CD4-positive, alpha-beta T cell treated with Interferon alpha-2 for 1 hour (primary cell): ENCODE measurements at regions not wholly inside any gene's neighbourhood (a gene's known extent, or its start where the extent isn't known, plus 50 kb on each side); places are given as distances from the start of the nearest gene placed in this dataset.
"Not testable (repeated sequence)": the region's sequence is repeated elsewhere in the genome, so short reads cannot be mapped to it uniquely, and the experiment has no call there.

ENCODE experiments used
- DNase-seq, 2 donors: peaks; one replicate each; pipeline ENCODE4 v3.0.0-alpha.2; 2020 to 2022

GRCh38 chr4:85018983-85019382 is 52.5 kb upstream of the WDFY3 start:
- DNase-seq = no peak

GRCh38 chr4:85019411-85019810 is 52.9 kb upstream of the WDFY3 start:
- no peak for DNase-seq

DNA sequence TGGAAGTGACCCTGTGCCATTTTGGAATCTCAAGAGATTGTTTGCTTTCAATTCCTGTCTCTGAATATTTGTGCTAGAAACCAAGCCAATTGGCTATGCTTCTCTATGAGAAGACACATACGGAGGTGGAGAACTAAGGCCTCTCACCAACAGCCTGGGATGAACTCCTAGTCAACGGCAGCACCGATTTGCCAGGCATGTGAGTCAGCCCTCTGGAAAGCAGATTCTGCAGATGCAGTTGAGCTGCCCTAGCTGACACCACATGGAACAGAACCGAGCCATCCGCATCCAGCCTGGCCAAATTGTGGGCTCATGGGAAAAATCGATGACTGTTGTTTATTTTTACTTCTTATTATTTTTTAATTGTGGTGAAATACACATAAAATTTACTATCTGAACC is 58.2 kb upstream of the WDFY3 start:
- DNase-seq = no peak

GRCh38 chr4:85028910-85029309 is 62.4 kb upstream of the WDFY3 start:
- no peak for DNase-seq

GRCh38 chr4:85029453-85029852 is 63.0 kb upstream of the WDFY3 start:
- no peak for DNase-seq

DNA sequence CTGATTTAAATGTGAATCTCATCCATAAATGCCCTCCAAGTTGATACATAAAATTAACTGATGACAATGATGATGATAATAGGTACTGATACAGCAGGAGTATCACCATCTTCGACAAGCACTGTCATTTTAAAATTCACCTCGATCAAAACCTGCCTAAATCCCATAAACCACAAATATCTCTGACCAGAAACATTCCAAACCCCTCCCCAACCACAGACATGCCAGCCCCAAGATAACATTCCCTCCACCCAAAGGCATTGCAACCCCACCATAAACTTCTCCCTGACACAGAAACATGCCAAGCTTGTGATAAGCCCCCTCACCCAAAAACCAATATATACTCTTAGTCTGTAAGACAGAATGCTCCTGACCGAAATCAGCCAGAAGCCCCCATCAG is 63.7 kb upstream of the WDFY3 start:
- no peak for DNase-seq

DNA sequence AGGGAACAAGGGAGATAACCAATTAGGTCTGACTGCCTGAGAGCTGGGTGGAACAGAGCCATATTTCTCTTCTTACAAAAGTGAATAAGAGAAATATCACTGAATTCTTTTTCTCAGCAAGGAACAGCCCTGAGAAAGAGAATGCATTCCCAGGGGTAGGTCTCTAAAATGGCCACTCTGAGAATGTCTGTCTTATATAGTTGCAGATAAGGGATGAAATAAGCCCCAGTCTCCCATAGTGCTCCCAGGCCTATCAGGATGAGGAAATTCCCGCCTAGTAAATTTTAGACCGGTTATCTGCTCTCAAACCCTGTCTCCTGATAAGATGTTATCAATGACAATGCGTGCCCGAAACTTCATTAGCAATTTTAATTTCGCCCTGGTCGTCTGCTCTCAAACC is 67.3 kb upstream of the WDFY3 start:
- not testable (repeated sequence) for DNase-seq

- DNase-seq = no peak
Measured at GRCh38 chr4:85039526-85039925, 73.0 kb upstream of the WDFY3 start.

DNA sequence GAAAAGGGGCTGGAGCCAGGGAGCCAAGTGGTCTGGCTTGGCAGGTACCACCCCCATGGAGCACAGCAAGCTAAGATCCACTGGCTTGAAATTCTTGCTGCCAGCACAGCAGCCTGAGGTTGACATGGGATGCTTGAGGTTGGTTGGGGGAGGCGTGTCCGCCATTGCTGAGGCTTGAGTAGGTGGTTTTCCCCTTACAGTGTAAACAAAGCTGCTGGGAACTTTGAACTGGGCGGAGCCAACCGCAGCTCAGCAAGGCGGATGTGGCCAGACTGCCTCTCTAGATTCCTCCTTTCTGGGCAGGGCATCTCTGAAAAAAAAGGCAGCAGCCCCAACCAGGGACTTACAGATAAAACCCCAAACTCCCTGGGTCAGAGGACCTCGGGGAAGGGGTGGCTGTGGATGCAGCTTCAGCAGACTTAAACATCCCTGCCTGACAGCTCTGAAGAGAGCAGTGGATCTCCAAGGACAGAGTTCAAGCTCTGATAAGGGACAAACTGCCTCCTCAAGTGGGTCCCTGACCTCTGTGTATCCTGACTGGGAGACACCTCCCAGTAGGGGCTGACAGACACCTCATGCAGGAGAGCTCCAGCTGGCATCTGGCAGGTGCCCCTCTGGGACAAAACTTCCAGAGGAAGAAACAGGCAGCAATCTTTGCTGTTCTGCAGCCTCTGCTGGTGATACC is 77.5 kb upstream of the WDFY3 start:
- peak in 1 of 2 donors; percentile 23 for DNase-seq

- DNase-seq = no peak
Measured at GRCh38 chr4:85050736-85051135, 84.2 kb upstream of the WDFY3 start.

GRCh38 chr4:85051526-85051925 is 85.0 kb upstream of the WDFY3 start:
- DNase-seq = no peak

DNA sequence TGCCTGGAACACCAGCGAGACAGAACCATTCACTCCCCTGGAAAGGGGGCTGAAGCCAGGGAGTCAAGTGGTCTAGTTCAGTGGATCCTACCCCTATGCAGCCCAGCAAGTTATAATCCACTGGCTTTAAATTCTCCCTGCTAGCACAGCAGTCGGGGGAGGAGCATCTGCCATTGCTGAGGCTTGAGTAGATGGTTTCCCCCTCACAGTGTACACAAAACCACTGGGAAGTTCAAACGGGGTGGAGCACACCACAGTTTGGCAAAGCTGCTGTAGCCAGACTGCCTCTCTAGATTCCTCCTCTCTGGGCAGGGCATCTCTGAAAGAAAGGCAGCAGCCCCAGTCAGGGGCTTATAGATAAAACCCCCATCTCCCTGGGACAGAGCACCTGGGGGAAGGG is 88.4 kb upstream of the WDFY3 start:
- not testable (repeated sequence) for DNase-seq

DNA sequence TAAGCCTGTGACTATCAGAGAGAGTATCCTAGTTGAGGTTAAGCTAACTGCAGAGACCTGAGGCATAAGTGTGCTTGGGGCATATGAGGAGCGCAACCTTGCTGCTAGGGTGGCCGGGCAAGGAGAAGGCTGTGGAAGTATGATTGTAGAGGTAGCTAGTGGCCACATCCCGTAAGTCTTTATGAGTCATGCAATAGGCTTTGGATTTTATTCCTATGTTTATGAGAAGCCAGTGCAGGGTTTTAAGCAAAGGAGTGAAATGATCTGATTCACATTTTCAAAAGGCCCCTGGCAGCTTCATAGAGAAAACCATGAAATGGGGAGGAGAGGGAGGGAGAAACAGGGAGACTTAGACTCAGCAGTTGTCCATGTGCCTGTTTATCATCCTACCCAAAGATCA is 92.1 kb upstream of the WDFY3 start:
- no peak for DNase-seq

GRCh38 chr4:85061974-85062373 is 95.5 kb upstream of the WDFY3 start:
- DNase-seq = no peak

- no peak for DNase-seq
Measured at GRCh38 chr4:85062466-85062865, 96.0 kb upstream of the WDFY3 start.

DNA sequence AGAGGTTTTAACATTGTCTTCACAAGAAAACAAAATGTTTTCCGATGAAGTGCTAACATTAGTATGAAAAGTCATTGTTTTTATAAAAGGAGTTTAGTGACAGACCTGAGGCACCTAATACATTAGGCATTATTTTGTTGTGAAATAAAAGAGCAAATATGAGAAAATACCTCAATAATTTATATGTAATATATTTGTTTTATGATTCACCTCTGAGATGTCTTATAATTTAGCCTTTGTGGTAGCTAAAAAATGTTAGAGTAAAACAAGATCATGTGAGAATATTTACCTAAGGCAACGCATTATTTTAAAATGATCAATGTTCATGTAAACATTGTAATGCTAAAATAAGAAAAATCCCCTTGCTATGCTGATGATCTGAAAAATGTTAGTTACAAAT is 100.9 kb upstream of the WDFY3 start:
- no peak for DNase-seq

DNA sequence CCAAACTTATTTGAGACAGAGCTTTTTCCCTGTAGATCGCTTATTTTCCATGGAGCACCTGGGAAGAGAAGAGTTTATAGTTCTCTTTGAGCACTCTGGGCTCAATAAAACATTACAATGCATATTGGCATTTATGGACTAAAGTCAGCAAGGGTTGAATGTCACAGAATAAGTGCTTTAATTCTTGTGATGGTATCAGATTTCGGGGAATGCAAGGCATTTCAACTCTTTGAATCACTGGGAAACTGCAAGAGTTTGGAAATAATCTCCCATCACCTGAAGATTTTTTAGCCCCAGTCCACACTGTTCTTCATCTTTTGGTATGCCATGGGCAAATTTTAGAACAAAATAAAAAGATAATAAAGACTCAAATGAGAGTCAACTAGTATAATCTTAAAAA is 111.5 kb upstream of the WDFY3 start:
- DNase-seq = no peak

GRCh38 chr4:85081196-85081595 is 114.7 kb upstream of the WDFY3 start:
- DNase-seq = no peak

DNA sequence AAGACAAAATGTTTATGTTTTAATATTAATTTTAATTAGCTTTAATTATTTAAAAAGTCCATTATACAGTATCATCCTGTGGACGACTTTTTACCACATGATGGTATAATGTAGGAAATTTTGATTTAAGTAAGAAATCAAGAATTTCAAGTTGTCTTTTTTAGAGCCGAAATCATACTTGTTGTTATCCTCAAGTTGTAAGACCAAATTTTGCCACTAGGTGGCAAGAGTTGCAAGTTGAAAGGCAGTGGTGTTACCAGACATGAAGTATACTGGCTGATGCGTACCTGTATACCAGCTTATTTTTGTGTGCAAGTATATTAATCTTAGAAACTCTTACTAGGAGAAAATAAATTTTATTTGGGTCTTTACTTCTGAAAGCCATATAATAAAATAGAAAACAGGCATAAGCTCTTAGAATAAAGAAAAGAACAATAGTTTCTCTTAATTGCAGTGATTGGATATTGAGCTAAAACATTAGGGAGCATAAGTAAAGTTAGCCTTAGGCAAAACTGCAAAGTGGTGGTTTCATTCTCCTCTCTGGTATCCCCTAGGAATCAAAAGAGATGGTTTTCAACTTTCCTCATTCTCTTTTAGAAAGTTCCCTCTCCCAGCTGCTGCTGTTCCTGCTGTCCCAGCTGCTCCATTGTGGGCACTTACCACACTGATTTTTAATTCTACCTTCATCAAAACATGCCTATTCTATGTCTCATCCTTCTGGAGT is 118.0 kb upstream of the WDFY3 start:
- DNase-seq = peak; percentile 3 to 30

DNA sequence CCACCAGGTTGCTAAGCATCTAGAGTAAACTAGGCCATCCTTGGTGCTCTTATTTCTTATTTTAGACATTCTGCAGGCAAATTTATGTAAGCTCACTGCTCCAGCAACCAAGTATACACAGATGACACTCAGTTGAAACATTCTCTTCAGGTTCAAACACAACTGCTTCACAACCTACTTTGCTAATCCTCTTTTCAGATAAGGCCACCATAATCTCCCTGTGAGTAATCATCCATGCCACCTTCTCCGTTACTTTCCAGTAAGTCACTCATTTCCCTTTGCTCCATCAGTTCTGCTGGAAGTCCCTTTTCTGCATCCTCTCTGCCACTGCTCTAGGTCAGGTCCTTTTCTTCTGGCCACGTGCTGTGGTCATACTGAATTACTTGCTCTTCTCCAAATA is 120.2 kb upstream of the WDFY3 start:
- no peak for DNase-seq

DNA sequence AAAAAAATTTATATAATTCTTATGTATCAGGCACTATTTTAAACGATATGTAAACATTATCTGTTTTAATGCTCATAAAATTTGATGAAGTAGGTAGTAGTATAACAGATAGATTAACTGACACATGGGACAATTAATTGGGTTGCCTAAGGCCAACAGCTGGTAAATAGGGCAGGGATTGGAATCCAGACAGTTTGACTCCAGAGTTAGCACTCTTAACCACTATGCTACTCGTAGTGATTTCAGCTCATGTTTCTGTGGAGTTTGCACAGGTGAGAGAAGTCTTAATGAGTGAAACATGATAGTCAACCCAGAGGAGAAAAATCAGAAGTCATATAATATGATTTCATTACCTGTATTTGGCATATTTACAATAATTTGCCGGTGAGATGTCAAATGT is 126.0 kb upstream of the WDFY3 start:
- no peak for DNase-seq

- DNase-seq = no peak
Measured at GRCh38 chr4:85092943-85093342, 126.5 kb upstream of the WDFY3 start.

GRCh38 chr4:85094735-85095134 is 128.2 kb upstream of the WDFY3 start:
- DNase-seq = no peak

GRCh38 chr4:85102606-85103005 is 136.1 kb upstream of the WDFY3 start:
- DNase-seq = no peak

DNA sequence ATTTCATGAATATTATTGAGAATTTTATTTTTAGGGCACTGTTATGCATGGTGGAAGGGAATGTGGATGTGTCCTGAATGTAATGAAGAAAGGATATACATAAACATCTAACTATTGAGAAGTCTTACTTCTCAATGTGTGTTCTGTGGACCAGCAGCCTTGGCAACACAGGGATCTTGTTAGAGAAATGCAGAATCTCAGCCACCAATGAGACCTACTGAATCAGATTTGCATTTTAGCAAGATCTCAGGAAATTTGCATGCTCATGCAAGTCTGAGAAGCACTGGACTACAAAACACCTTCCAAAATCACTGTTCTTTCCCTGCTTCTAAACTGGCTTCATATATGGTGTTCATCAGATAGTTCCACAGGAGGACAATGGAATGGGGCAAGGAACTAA is 139.7 kb upstream of the WDFY3 start:
- DNase-seq = no peak
